Liver (tissue), 8 donors: ENCODE measurements at regions not wholly inside any gene's neighbourhood (a gene's known extent, or its start where the extent isn't known, plus 50 kb on each side); places are given as distances from the start of the nearest gene placed in this dataset.

Experiments used
- DNase-seq: peaks from one replicate; pipeline ENCODE4 v3.0.0-alpha.2; 2017; ENCODE audit warnings: low spot score
- H3K27ac ChIP-seq, 2 donors: one replicate each; pipeline ENCODE4 v1.7.0; 2013; ENCODE audit warnings: inconsistent platforms in 2 of 2, low read length in 2 of 2, control low read depth in 1 of 2, low read depth in 1 of 2, mild to moderate bottlenecking in 1 of 2
- H3K27me3 ChIP-seq, 4 donors: one replicate each; pipeline versions ENCODE4 v1.6.1 to v1.7.0; 2013; ENCODE audit warnings: low read length in 3 of 4, inconsistent platforms in 1 of 4, mild to moderate bottlenecking in 1 of 4, moderate library complexity in 1 of 4; ENCODE audit not compliant: control insufficient read depth in 4 of 4, insufficient read depth in 4 of 4
- H3K36me3 ChIP-seq, 4 donors: one replicate each; pipeline versions ENCODE4 v1.6.1 to v1.7.0; 2013; ENCODE audit warnings: low read length in 3 of 4, mild to moderate bottlenecking in 3 of 4, low read depth in 1 of 4, moderate library complexity in 1 of 4; ENCODE audit not compliant: control insufficient read depth in 4 of 4, insufficient read depth in 3 of 4
- H3K4me1 ChIP-seq, 4 donors: one replicate each; pipeline versions ENCODE4 v1.6.1 to v1.7.0; 2013; ENCODE audit warnings: low read length in 3 of 4, mild to moderate bottlenecking in 3 of 4, moderate library complexity in 1 of 4; ENCODE audit not compliant: control insufficient read depth in 4 of 4, insufficient read depth in 4 of 4
- H3K4me3 ChIP-seq, 3 donors: one replicate each; pipeline versions ENCODE4 v1.6.1 to v1.7.0; 2013; ENCODE audit warnings: low read length in 3 of 3, control low read depth in 1 of 3, low read depth in 1 of 3, mild to moderate bottlenecking in 1 of 3
- H3K9ac ChIP-seq, 2 donors: one replicate each; pipeline ENCODE4 v1.7.0; 2013; ENCODE audit warnings: low read length in 2 of 2, mild to moderate bottlenecking in 2 of 2, moderate library complexity in 2 of 2, control low read depth in 1 of 2, low read depth in 1 of 2
- H3K9me3 ChIP-seq, 4 donors: one replicate each; pipeline versions ENCODE4 v1.6.1 to v1.7.0; 2013; ENCODE audit warnings: low read length in 3 of 4; ENCODE audit not compliant: control insufficient read depth in 4 of 4
- ATF3 ChIP-seq: IDR thresholded peaks from 2 replicates; pipeline ENCODE4 v1.6.1; 2016; ENCODE audit warnings: antibody characterized with exemption
- CTCF ChIP-seq: fragments of 150-350 bp; IDR thresholded peaks from 2 replicates; pipeline ENCODE4 v1.5.1; 2017; ENCODE audit warnings: improper control_type of control experiment, low read depth, low read length; ENCODE audit not compliant: missing input control
- EGR1 ChIP-seq, 2 donors: IDR thresholded peaks; 2 replicates each; pipeline ENCODE4 v1.6.1; 2016 to 2018; ENCODE audit warnings: antibody characterized with exemption in 2 of 2, low read depth in 2 of 2
- FOXA1 ChIP-seq: IDR thresholded peaks from 2 replicates; pipeline ENCODE4 v1.6.1; 2016; ENCODE audit warnings: antibody characterized with exemption
- FOXA2 ChIP-seq: IDR thresholded peaks from 2 replicates; pipeline ENCODE4 v1.6.1; 2016; ENCODE audit warnings: antibody characterized with exemption
- GABPA ChIP-seq, 2 donors: IDR thresholded peaks in 1 of 2; conservative IDR thresholded peaks in 1 of 2; 2 replicates each; pipeline ENCODE4 v1.6.1; 2016; ENCODE audit warnings: antibody characterized with exemption in 2 of 2, mild to moderate bottlenecking in 1 of 2, moderate library complexity in 1 of 2
- HNF4A ChIP-seq, 2 donors: conservative IDR thresholded peaks; 2 replicates each; pipeline ENCODE4 v1.6.1; 2016; ENCODE audit warnings: antibody characterized with exemption in 2 of 2, mild to moderate bottlenecking in 2 of 2
- HNF4G ChIP-seq: IDR thresholded peaks from 2 replicates; pipeline ENCODE4 v1.6.1; 2016; ENCODE audit warnings: antibody characterized with exemption
- JUND ChIP-seq, 2 donors: IDR thresholded peaks; 2 replicates each; pipeline ENCODE4 v1.6.1; 2016; ENCODE audit warnings: antibody characterized with exemption in 2 of 2
- MAX ChIP-seq: IDR thresholded peaks from 2 replicates; pipeline ENCODE4 v1.6.1; 2016; ENCODE audit warnings: antibody characterized with exemption
- NR2F2 ChIP-seq: IDR thresholded peaks from 2 replicates; pipeline ENCODE4 v1.6.1; 2016; ENCODE audit warnings: antibody characterized with exemption
- RAD21 ChIP-seq, 2 donors: IDR thresholded peaks; 2 replicates each; pipeline ENCODE4 v1.6.1; 2016; ENCODE audit warnings: antibody characterized with exemption in 2 of 2, mild to moderate bottlenecking in 2 of 2
- REST ChIP-seq: IDR thresholded peaks from 2 replicates; pipeline ENCODE4 v1.6.1; 2016; ENCODE audit warnings: antibody characterized with exemption, mild to moderate bottlenecking
- RXRA ChIP-seq, 2 donors: IDR thresholded peaks; 2 replicates each; pipeline ENCODE4 v1.6.1; 2017 to 2018; ENCODE audit warnings: antibody characterized with exemption in 2 of 2, mild to moderate bottlenecking in 1 of 2
- SP1 ChIP-seq: IDR thresholded peaks from 2 replicates; pipeline ENCODE4 v1.6.1; 2018; ENCODE audit warnings: antibody characterized with exemption, mild to moderate bottlenecking
- YY1 ChIP-seq: IDR thresholded peaks from 2 replicates; pipeline ENCODE4 v1.6.1; 2016; ENCODE audit warnings: antibody characterized with exemption, mild to moderate bottlenecking
- ZBTB33 ChIP-seq: IDR thresholded peaks from 2 replicates; pipeline ENCODE4 v1.6.1; 2016; ENCODE audit warnings: antibody characterized with exemption
- WGBS: extraction: QIAGEN DNeasy Blood & Tissue Kit; methylation state at CpG from one replicate; pipeline ENCODE4 v1.1.7; 2013; 5-methylcytosine and 5-hydroxymethylcytosine counted together
- donor health status: healthy.
- donor health status: healthy.
- donor health status: healthy.
- donor health status: healthy.
- donor health status: healthy.

GRCh38 chr17:51527225-51527982 lies 267.1 kb downstream of the UTP18 start:
- H3K4me3 ChIP-seq: no peak overlapping the region
- no peaks in the 10 kb centered on the region for H3K36me3 ChIP-seq
- DNase-seq: no peak
- no peak overlapping the region for H3K27ac ChIP-seq
- H3K4me1 ChIP-seq: no peaks in the 10 kb centered on the region
- 83% methylated on average over 9 of the region's 9 CpGs for WGBS
- no peaks in the 10 kb centered on the region for H3K27me3 ChIP-seq
- TF ChIP-seq REST (no peak), NR2F2 (no peak), MAX (no peak)
- H3K9ac ChIP-seq: no peak overlapping the region
- H3K9me3 ChIP-seq: no peaks in the 10 kb centered on the region

GRCh38 chr17:51528111-51528510 lies 267.8 kb downstream of the UTP18 start:
- Histone ChIP-seq H3K9ac (no peak overlapping the region), H3K9me3 (no peaks in the 10 kb centered on the region), H3K4me3 (no peak overlapping the region), H3K27me3 (no peaks in the 10 kb centered on the region), H3K36me3 (no peaks in the 10 kb centered on the region), H3K4me1 (no peaks in the 10 kb centered on the region), H3K27ac (no peak overlapping the region)
- no peak for TF ChIP-seq HNF4G
- no peak for TF ChIP-seq REST
- TF ChIP-seq FOXA1: no peak
- no peak for TF ChIP-seq JUND (IDR thresholded peaks at IDR 0.05)
- TF ChIP-seq MAX: no peak
- TF ChIP-seq FOXA2: no peak
- no peak for TF ChIP-seq YY1
- TF ChIP-seq NR2F2: no peak
- no peak for TF ChIP-seq SP1
- TF ChIP-seq RAD21 (IDR thresholded peaks at IDR 0.05): no peak
- no peak for TF ChIP-seq ZBTB33
- TF ChIP-seq GABPA (IDR thresholded peaks at IDR 0.05 in 1 of 2, conservative IDR thresholded peaks at IDR 0.05 in 1 of 2): no peak
- TF ChIP-seq RXRA (IDR thresholded peaks at IDR 0.05): no peak
- no peak for TF ChIP-seq ATF3
- no peak for TF ChIP-seq EGR1 (IDR thresholded peaks at IDR 0.05; ENCODE audit: low read depth in 2 of 2)
- no peak for TF ChIP-seq CTCF
- TF ChIP-seq HNF4A (conservative IDR thresholded peaks at IDR 0.05): no peak
- WGBS: 78% methylated on average over 6 of the region's 6 CpGs
- DNase-seq: no peak
